Activated T-helper 2 cell treated with anti-CD3 and anti-CD28 coated beads, Interferon-gamma antibody, Interleukin-2, Interleukin-4, amounts not matched to agents 10 μg/mL and 5 μg/mL and 100 μg/mL, durations not matched to agents 14 hours and 24 hours and 36 hours (primary cell): ENCODE measurements at regions not wholly inside any gene's neighbourhood (a gene's known extent, or its start where the extent isn't known, plus 50 kb on each side); places are given as distances from the start of the nearest gene placed in this dataset.

Experiments used
- DNase-seq: peaks from one replicate; pipeline ENCODE4 v3.0.0; 2021; ENCODE audit warnings: low spot score
- H3K27ac Mint-ChIP-seq: one replicate; pipeline ENCODE4 v1.8.0; 2021; ENCODE audit warnings: mixed read lengths
- H3K27me3 Mint-ChIP-seq: one replicate; pipeline ENCODE4 v1.8.0; 2021; ENCODE audit warnings: low read depth, mixed read lengths
- H3K36me3 Mint-ChIP-seq: one replicate; pipeline ENCODE4 v1.8.0; 2021; ENCODE audit warnings: low read depth, mixed read lengths
- H3K4me1 Mint-ChIP-seq: one replicate; pipeline ENCODE4 v1.8.0; 2021; ENCODE audit warnings: low read depth, mixed read lengths
- H3K4me3 Mint-ChIP-seq: one replicate; pipeline ENCODE4 v1.8.0; 2021; ENCODE audit warnings: low read depth, mild to moderate bottlenecking, moderate library complexity, mixed read lengths
- H3K9me3 Mint-ChIP-seq: one replicate; pipeline ENCODE4 v1.8.0; 2021; ENCODE audit warnings: mixed read lengths
- intact Hi-C: fragments of 100-400 bp; cut with micrococcal nuclease; formaldehyde crosslinking; loops from one replicate; pipeline ENCODE4 v1.15.1; 2023

DNA sequence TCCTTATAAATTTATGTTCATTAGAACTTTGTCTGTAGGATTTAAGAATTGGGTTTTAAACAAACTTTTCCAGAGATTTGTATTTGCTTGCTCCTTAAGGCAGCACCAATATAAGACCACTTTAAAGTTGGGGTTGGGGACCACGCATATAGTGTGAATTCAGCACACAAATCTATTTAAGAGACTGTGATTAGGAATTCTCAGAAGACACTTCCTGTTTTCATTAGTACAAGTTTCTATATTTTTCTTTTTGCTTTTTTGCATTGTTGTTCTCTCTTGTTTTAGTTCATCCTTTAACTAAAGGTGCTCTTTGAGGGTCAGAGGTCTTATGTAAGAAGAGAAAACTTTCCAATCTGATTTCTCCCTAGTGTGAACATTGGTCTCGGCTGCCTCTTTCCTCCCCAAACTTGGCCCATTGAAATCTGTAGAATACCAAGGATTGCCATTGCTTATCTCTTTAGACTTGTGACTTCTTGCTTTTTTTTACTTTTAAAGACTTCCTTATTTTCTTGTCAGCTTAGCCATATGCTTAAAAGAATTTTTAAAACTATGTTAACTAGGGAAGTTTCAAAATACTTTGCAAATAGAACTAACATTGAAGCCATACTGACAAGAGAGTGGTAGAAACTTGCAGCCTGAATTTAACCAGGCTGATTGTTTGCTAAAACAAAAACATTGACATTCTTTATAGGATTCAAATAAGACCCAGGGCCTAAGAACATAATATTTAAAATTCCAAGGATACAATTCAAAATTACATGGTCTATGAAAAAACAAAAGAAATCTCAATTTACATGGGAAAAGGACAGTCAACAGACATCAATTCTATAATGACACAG lies 264.1 kb upstream of the FN1 start:
- intact Hi-C loops, result no loop called here
- Mint-ChIP-seq H3K27me3 (no peaks in the 10 kb centered on the region), H3K4me3 (no peak overlapping the region), H3K27ac (no peak overlapping the region), H3K36me3 (no peaks in the 10 kb centered on the region), H3K4me1 (no peaks in the 10 kb centered on the region), H3K9me3 (peaks cover 16% of the 10 kb centered on the region)
- DNase-seq, result no peak

DNA sequence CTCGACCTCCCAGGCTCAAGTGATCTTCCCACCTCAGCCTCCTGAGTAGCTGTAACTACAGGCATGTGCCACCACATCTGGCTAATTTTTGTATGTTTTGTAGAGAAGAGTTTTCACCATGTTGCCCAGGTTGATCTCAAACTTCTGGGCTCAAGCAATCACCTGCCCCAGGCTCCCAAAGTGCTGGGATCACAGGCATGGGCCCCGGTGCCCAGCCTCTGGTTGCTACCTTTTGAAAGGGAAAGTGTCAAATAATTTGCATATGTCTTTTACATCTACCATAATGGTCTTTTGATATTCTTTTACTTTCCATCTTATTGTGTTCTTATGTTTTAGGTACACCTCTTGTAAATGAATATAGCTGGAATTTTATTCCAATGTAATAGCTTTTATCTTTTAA lies 263.1 kb upstream of the FN1 start:
- H3K36me3 Mint-ChIP-seq, result no peaks in the 10 kb centered on the region

DNA sequence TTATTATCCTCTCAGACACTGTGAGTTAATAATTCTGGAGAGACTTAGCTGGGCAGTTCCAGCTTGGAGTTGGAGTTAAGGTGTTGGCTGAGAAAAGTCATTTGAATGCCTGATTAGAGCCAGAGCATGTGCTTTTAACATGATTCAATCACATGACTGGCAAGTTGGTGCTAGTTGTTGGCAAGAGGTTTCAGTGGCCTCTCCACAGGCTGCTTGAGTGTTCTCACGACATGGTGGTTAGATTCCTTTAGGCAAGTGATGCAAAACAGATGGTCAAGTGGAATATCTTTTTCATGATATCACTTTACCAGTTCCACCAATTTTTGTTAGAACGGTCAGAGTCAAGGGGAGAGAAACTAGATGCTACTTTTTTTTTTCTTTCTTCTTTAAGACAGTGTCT lies 262.7 kb upstream of the FN1 start:
- Mint-ChIP-seq H3K9me3 (peaks cover 16% of the 10 kb centered on the region), H3K4me1 (no peaks in the 10 kb centered on the region), H3K4me3 (no peak overlapping the region), H3K27me3 (no peaks in the 10 kb centered on the region), H3K36me3 (no peaks in the 10 kb centered on the region), H3K27ac (no peak overlapping the region)
- no peak for DNase-seq
- intact Hi-C loops, result no loop called here

More for the DNA sequence above, 263.1 kb upstream of the FN1 start:
- Mint-ChIP-seq H3K27ac (no peak overlapping the region), H3K4me3 (no peak overlapping the region), H3K27me3 (no peaks in the 10 kb centered on the region), H3K4me1 (no peaks in the 10 kb centered on the region), H3K9me3 (peaks cover 16% of the 10 kb centered on the region)
- intact Hi-C loops, result no loop called here
- DNase-seq, result no peak

DNA sequence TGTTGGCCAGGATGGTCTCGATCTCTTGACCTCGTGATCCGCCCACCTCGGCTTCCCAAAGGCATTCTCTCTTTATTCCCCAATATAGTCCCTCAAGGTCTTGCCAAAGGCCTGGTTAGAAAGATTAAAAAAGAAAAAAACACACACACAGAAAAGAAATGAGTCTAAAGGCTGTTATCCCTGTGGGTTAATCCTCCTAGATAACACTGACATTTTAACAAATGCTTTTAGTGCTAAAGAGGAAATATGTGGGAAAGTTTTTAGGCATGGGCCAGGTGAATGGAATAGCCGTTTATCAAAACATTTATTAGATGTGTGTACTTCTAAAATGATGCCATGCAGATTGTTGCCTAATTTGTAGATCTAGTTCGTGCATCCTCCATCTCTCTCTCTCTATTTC lies 261.6 kb upstream of the FN1 start:
- DNase-seq, result no peak

DNA sequence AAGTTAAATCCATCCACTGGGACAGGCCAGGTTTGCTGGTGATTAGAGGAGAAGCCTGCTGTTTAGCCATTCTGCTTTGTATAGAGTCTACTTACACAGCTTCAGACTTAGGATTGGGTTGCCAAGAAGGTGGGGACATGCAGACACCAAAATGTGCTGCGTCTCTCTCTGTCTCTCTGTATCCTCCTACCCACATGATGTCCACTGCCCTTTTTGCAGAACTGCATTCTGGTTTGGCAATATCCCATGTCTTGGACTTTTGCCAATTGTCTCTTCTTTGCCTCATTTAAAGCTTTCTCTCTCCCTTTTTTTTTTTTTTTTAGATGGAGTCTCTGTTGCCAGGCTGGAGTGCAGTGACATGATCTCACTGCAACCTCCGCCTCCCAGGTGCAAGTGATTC lies 261.1 kb upstream of the FN1 start:
- no peaks in the 10 kb centered on the region for H3K4me1 Mint-ChIP-seq
- H3K36me3 Mint-ChIP-seq, result no peaks in the 10 kb centered on the region
- peaks cover 6% of the 10 kb centered on the region for H3K27me3 Mint-ChIP-seq
- DNase-seq, result no peak
- intact Hi-C loops, result no loop called here
- no peak overlapping the region for H3K27ac Mint-ChIP-seq
- H3K9me3 Mint-ChIP-seq, result peaks cover 16% of the 10 kb centered on the region
- H3K4me3 Mint-ChIP-seq, result no peak overlapping the region

More for the DNA sequence above, 261.6 kb upstream of the FN1 start:
- H3K4me3 Mint-ChIP-seq, result no peak overlapping the region
- intact Hi-C loops, result no loop called here
- no peak overlapping the region for H3K27ac Mint-ChIP-seq
- peaks cover 16% of the 10 kb centered on the region for H3K9me3 Mint-ChIP-seq
- peaks cover 6% of the 10 kb centered on the region for H3K27me3 Mint-ChIP-seq
- H3K4me1 Mint-ChIP-seq, result no peaks in the 10 kb centered on the region
- H3K36me3 Mint-ChIP-seq, result no peaks in the 10 kb centered on the region

DNA sequence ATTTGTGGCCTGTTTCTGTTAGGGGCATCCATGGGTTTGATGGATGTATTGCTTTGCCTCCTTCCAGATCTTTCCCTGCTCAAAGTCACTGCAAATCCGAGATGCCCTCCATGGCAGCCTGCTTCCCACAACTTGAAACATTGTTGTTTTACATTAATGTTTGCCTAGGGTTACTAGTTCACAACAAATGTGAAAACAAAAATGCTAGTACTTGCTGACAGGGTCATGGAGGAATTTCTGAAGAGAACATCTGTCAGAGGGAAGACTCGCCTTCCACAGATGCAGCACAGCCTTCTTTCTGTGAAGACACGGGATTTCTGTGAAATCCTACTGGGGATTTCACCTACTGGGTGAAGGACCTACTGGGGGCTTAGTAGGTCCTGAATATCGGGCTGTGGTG lies 260.0 kb upstream of the FN1 start:
- Mint-ChIP-seq H3K4me1 (no peaks in the 10 kb centered on the region), H3K27me3 (peaks cover 6% of the 10 kb centered on the region), H3K36me3 (no peaks in the 10 kb centered on the region), H3K9me3 (peaks cover 16% of the 10 kb centered on the region), H3K27ac (no peak overlapping the region), H3K4me3 (no peak overlapping the region)
- no peak for DNase-seq
- intact Hi-C loops, result no loop called here

DNA sequence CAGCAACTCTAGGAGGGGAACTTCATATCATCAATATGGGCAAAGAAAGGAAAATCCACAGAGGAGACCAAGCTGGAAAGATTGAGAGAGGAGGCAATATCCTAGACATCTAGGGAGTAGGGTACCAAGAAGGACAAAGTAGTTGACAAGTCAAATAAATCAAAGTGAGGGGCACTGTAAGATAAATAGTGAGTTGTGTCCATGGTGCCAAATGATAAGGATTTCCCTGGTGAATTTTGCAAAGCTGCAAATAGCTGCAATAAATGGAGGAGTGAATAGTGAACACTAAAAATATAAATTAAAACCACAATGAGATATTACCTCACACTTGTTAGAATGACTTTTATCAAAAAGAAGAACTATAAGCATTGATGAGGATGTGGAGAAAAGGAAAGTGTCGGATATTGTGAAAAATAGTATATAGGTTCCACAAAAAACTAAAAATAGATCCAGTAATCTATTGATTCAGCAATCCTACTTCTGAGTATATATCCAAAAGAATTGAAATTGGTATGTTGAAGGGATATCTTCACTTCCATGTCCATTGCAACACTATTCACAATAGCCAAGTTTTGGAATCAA lies 258.2 kb upstream of the FN1 start:
- Mint-ChIP-seq H3K27ac (no peak overlapping the region), H3K4me3 (no peak overlapping the region), H3K9me3 (peaks cover 16% of the 10 kb centered on the region), H3K4me1 (no peaks in the 10 kb centered on the region), H3K36me3 (no peaks in the 10 kb centered on the region), H3K27me3 (peaks cover 6% of the 10 kb centered on the region)
- intact Hi-C loops, result no loop called here
- DNase-seq, result no peak

DNA sequence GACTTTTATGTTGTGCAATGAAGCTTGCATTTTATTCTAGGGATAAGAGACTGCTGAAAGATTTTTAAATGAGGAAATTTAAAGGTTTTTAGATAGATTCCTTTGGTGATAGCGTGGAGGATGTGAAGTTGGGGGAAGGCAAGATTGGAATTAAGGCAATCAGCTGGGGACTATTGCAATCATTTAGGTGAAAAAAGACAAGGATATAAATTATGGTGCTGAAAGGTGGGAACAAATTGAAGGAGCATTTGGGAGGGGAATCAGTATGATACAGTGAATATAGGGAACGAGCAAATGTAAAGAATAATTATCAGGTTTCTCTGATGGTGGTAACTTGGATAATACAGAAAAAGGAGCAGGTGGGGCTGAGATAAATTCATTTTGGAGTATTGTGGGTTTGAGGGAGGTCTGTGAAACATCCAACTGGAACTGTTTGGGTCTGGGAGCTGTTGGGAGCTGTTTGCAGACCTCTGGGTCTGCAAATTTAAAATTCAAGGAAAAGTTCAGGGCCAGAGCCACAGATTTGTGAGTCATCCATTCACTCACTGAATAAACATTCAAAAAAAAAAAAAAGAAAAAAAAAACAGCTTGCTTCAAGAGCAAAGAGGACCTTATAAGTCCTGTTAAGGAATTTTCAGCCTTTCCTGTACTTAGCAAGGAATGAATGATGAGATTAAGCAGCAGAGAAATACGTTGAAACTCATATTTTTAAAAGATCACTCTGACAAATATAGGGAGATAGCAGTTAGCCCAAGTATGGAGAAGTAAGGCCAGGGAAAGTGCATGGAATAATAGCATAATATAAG lies 257.5 kb upstream of the FN1 start:
- Mint-ChIP-seq H3K36me3 (no peaks in the 10 kb centered on the region), H3K27ac (no peak overlapping the region), H3K27me3 (peaks cover 6% of the 10 kb centered on the region), H3K9me3 (peaks cover 9% of the 10 kb centered on the region), H3K4me1 (no peaks in the 10 kb centered on the region), H3K4me3 (no peak overlapping the region)
- no peak for DNase-seq
- intact Hi-C loops, result no loop called here

DNA sequence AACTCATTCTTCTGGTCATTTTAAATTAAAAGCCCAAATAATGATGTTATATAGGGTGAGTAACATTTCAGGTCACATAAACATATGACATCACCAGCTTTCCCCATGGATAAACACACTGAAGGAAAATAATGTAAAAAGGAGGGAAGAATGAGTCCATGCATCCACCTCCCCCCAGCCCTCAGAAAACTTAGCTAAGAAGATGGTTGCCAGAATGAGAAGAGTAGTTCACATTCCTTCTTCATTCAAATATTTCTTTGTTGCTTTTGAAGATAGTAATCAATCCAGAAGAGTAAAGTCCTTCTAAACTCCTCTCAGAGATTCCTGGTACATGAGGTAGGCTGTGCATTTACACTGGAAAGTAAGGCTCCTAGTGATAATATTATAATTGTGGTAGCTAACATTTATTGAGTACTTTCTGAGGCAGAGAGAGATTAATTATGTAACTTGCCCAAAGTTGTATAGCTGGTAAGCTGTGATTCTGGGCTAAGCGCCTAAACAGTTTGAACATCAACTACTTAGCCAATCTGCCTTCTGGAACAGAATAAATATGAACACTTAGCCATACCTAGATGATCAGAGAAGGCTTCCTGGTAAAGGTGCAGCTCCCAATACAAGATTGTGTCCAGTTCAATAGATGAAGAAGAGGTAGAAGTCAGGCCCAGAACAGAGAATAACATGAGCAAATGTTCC lies 256.7 kb upstream of the FN1 start:
- H3K4me3 Mint-ChIP-seq, result no peak overlapping the region
- intact Hi-C loops, result no loop called here
- H3K36me3 Mint-ChIP-seq, result no peaks in the 10 kb centered on the region
- DNase-seq, result no peak
- no peak overlapping the region for H3K27ac Mint-ChIP-seq
- H3K27me3 Mint-ChIP-seq, result peaks cover 6% of the 10 kb centered on the region
- no peaks in the 10 kb centered on the region for H3K4me1 Mint-ChIP-seq
- peaks cover 1% of the 10 kb centered on the region for H3K9me3 Mint-ChIP-seq

DNA sequence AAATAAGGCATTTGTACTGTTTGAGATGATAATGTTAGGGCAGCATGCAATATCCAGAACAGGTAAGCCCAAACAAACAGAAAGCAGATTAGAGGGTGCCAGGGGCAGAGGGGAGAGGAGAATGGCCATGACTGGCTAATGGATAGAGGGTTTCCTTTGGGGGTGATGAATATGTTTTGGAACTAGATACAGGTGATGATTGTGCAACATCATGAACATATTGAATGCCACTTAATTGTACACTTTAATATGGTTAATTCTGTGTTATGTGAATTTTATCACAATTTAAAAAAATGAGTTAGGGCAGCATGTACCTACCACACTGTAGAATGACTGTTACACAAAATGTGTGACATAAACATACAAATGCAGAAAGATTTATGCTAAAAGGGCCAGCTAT lies 255.5 kb upstream of the FN1 start:
- no peak for DNase-seq
- H3K9me3 Mint-ChIP-seq, result no peaks in the 10 kb centered on the region
- no peaks in the 10 kb centered on the region for H3K36me3 Mint-ChIP-seq
- intact Hi-C loops, result no loop called here
- no peak overlapping the region for H3K27ac Mint-ChIP-seq
- H3K4me1 Mint-ChIP-seq, result no peaks in the 10 kb centered on the region
- no peak overlapping the region for H3K4me3 Mint-ChIP-seq
- peaks cover 6% of the 10 kb centered on the region for H3K27me3 Mint-ChIP-seq

DNA sequence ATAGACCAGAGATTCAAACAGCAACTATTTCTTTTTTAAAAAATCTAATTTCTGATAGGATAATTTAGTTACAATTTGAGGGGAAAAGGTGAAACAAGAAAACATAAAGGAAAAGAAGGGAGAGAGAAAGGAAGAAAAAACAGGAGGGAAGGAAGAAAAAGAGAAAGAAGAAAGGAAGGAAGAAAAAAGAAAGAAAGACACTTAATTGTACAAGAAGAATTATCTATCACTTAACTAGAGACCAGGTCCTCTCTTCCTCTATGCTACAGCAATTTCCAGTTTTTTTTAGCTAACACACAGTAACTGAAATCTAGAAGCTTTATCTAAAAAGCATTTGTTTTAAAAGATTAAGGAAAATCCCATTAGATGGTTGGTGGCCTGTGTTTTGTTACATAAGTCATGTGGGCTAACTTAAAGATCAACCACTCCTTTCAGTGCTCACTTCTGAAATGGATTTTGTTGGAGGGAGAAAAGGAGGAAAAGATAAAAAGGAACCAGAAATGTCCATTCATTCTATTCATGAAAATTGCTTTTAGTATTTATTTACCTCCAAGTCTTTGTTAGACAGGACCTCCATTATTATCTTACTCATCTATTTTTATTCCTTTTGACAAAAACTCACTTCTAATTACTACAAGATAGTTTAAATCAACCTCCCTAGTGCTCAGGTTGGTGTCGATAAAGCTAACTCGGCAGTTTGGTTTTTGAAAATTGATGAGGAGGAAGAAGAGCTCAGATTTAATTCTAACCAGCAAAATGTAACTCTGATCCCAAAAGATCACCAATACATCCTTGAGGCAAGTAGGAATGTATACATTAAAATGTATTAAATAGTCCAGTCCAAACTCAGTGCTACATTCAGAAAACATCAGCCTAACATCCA lies 251.5 kb upstream of the FN1 start:
- Mint-ChIP-seq H3K27ac (no peak overlapping the region), H3K4me3 (no peak overlapping the region), H3K4me1 (peaks cover 9% of the 10 kb centered on the region), H3K36me3 (no peaks in the 10 kb centered on the region), H3K9me3 (peaks cover 14% of the 10 kb centered on the region), H3K27me3 (no peaks in the 10 kb centered on the region)
- intact Hi-C loops, result no loop called here
- DNase-seq, result no peak
